GM12892 (cell line): ENCODE measurements at regions not wholly inside any gene's neighbourhood (a gene's known extent, or its start where the extent isn't known, plus 50 kb on each side); places are given as distances from the start of the nearest gene placed in this dataset.

Experiments
- POLR2A ChIP-seq: IDR thresholded peaks from 2 replicates; pipeline ENCODE4 v1.6.1; 2011; ENCODE audit warnings: low read depth, low read length, control low read depth
- POLR2AphosphoS5 ChIP-seq: IDR thresholded peaks from 2 replicates; pipeline ENCODE4 v1.6.1; 2011; ENCODE audit warnings: low read depth, low read length, control low read depth
- TAF1 ChIP-seq: IDR thresholded peaks from 2 replicates; pipeline ENCODE4 v1.6.1; 2011; ENCODE audit warnings: low read depth, mild to moderate bottlenecking, control low read depth, low read length, borderline replicate concordance

- TF ChIP-seq POLR2A (no peak), TAF1 (no peak), POLR2AphosphoS5 (no peak)
These were observed 272.5 kb upstream of the CDYL start for GRCh38 chr6:4503700-4504099.
